ENCODE measurements at regions not wholly inside any gene's neighbourhood (a gene's known extent, or its start where the extent isn't known, plus 50 kb on each side); places are given as distances from the start of the nearest gene placed in this dataset.

DNA sequence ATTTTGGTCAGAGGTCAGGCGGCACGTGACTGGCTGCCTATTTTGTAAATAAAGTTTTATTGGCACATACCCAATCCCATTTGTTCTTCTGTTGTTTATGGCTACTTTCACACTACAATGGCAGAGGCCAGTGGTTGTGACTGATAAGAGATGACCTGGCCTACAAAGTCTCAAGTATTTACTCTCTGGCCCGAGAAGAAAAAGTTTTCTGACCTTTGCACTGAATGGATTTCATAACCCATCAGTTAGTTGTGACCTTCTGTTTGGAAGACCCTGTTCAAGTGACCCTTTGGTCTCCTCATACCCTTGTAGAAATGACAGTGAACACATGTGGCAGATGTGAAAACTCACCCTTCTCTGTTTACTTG, 121.4 kb upstream of the MGAT5 start:
- no peaks in the 10 kb centered on the region for H3K27me3 ChIP-seq (ENCODE audit: insufficient read depth, low read length, poor library complexity, severe bottlenecking)
- no peak overlapping the region for H3K4me3 ChIP-seq (ENCODE audit: low read length)
- POLR2A ChIA-PET, result no interaction called here
- peaks cover 5% of the 10 kb centered on the region for H3K36me3 ChIP-seq (ENCODE audit: insufficient read depth, low read length)
- no peak overlapping the region for H3K27ac ChIP-seq (ENCODE audit: low read depth, low read length)
- Mint-ChIP-seq H3K27me3 (no peaks in the 10 kb centered on the region), H3K27ac (peak overlapping the region in 1 of 8 donors; percentile 43), H3K4me1 (peaks cover 72 to 92% (median 81%) of the 10 kb centered on the region in 3 donors), H3K36me3 (peaks cover 3 to 25% (median 6%) of the 10 kb centered on the region in 3 donors), H3K9me3 (no peaks in the 10 kb centered on the region), H3K4me3 (no peak overlapping the region)
- H3K9me3 ChIP-seq (ENCODE audit: low read length), result no peaks in the 10 kb centered on the region
- no peak for DNase-seq
- CTCF ChIA-PET, result no interaction called here
- peaks cover 17% of the 10 kb centered on the region for H3K4me1 ChIP-seq (ENCODE audit: insufficient read depth, low read length)

DNA sequence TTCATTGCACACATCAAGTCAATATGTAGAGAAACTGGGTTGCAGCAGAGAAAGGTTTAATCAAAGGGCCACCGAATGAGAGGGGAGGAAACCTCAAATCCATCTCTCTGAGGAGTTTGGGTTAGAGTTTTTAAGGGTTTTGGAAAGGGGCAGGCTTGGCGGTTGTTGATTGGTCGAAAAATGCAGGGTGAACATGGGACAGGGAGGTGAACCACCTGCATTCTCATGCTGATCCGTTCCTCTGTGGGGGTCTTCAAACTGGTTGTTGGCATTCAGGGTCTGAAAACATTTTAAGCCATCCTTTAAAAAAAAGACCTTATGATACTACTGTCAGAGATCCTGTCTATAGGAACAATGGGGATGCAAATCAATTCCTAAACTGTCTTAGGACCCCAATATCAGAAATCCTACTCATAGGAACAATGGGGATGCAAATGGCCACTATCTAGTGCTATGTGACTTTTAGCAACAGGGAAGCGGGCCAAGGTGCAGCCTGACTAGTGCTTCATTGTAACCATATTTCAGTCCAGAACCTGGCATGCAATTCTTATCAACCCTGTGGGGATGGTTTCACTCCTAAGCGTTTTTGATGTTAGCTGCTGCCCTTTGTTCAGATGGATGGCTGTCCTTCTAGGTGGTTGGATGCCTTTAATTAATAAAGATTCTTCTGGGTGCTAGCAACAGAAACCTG, 120.1 kb upstream of the MGAT5 start:
- no peaks in the 10 kb centered on the region for H3K27me3 Mint-ChIP-seq
- peaks cover 3 to 27% (median 6%) of the 10 kb centered on the region in 3 donors for H3K36me3 Mint-ChIP-seq
- H3K9me3 ChIP-seq (ENCODE audit: low read length), result no peaks in the 10 kb centered on the region
- no peaks in the 10 kb centered on the region for H3K9me3 Mint-ChIP-seq
- ChIA-PET CTCF (interaction anchor here (1.0 to 2.1 kb wide), 5 partner anchors 12 to 112 kb away, joined by 3 to 5 read pairs (median 4); no protein-coding TSS in a partner anchor), POLR2A (no interaction called here)
- peaks cover 5% of the 10 kb centered on the region for H3K36me3 ChIP-seq (ENCODE audit: insufficient read depth, low read length)
- H3K27me3 ChIP-seq (ENCODE audit: insufficient read depth, low read length, poor library complexity, severe bottlenecking), result no peaks in the 10 kb centered on the region
- H3K4me3 ChIP-seq (ENCODE audit: low read length), result no peak overlapping the region
- peaks cover 74 to 92% (median 81%) of the 10 kb centered on the region in 3 donors for H3K4me1 Mint-ChIP-seq
- peaks cover 17% of the 10 kb centered on the region for H3K4me1 ChIP-seq (ENCODE audit: insufficient read depth, low read length)
- H3K4me3 Mint-ChIP-seq, result peak overlapping the region in 1 of 7 donors; percentile 20
- no peak overlapping the region for H3K27ac ChIP-seq (ENCODE audit: low read depth, low read length)
- DNase-seq, result no peak
- peak overlapping the region in 5 of 8 donors; percentile 7 to 55 (median 34) for H3K27ac Mint-ChIP-seq

DNA sequence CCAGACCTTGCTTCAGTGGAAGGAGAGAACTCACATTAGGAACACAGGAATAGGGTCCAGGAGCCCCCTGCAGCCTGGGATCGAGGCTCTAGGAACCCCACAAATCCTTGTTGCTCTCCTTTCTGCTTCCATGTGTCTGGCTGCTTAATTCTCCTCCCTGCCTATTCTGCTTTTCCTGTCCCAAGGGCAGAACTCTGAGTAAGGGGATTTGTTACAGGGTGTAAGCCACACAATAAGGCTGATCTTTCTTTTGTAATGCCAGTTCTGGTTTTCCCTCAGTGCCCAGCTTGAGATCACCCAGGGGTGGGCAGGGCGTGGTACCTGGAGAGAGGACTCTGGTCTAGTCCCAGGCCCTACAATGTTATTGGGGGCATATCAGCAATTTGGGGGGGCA, 119.6 kb upstream of the MGAT5 start:
- POLR2A ChIA-PET, result no interaction called here
- CTCF ChIA-PET, result interaction anchor here (1.1 to 2.1 kb wide), 4 partner anchors 13 to 111 kb away, joined by 3 to 5 read pairs (median 4); no protein-coding TSS in a partner anchor
- no peak for DNase-seq
- H3K27ac ChIP-seq (ENCODE audit: low read depth, low read length), result no peak overlapping the region
- H3K9me3 ChIP-seq (ENCODE audit: low read length), result no peaks in the 10 kb centered on the region
- peaks cover 5% of the 10 kb centered on the region for H3K36me3 ChIP-seq (ENCODE audit: insufficient read depth, low read length)
- no peaks in the 10 kb centered on the region for H3K9me3 Mint-ChIP-seq
- peak overlapping the region in 1 of 7 donors; percentile 20 for H3K4me3 Mint-ChIP-seq
- no peaks in the 10 kb centered on the region for H3K27me3 ChIP-seq (ENCODE audit: insufficient read depth, low read length, poor library complexity, severe bottlenecking)
- no peak overlapping the region for H3K4me3 ChIP-seq (ENCODE audit: low read length)
- H3K27ac Mint-ChIP-seq, result peak overlapping the region in 4 of 8 donors; percentile 11 to 47 (median 32)
- H3K4me1 Mint-ChIP-seq, result peaks cover 74 to 92% (median 81%) of the 10 kb centered on the region in 3 donors
- peaks cover 3 to 29% (median 6%) of the 10 kb centered on the region in 3 donors for H3K36me3 Mint-ChIP-seq
- no peaks in the 10 kb centered on the region for H3K27me3 Mint-ChIP-seq
- H3K4me1 ChIP-seq (ENCODE audit: insufficient read depth, low read length), result peaks cover 17% of the 10 kb centered on the region

DNA sequence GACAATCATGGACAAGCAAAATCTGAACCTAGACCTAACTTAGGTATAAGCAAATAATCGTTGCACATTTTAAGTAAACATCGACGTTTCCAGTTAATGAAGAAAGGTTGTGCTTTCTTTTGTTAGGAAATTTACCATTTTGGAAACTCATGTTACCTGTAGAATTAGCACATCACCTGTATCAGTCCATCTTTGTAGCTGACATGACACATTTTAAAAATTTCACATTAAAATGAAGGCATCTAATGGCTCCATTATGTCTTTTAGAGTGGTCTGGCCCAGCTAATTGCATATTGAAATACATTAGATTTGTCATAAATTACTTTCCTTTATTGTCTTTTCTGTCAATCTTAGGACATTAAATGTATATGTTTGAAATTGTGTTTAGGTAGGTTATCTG, 119.0 kb upstream of the MGAT5 start:
- no peaks in the 10 kb centered on the region for H3K9me3 Mint-ChIP-seq
- ChIA-PET POLR2A (no interaction called here), CTCF (interaction anchor here (1.1 to 2.1 kb wide), 3 partner anchors 13 to 111 kb away, joined by 3 to 5 read pairs (median 4); no protein-coding TSS in a partner anchor)
- H3K27ac ChIP-seq (ENCODE audit: low read depth, low read length), result no peak overlapping the region
- peaks cover 3 to 30% (median 6%) of the 10 kb centered on the region in 3 donors for H3K36me3 Mint-ChIP-seq
- no peak overlapping the region for H3K4me3 Mint-ChIP-seq
- no peak overlapping the region for H3K4me3 ChIP-seq (ENCODE audit: low read length)
- H3K4me1 Mint-ChIP-seq, result peaks cover 77 to 94% (median 83%) of the 10 kb centered on the region in 3 donors
- no peak for DNase-seq
- H3K27me3 ChIP-seq (ENCODE audit: insufficient read depth, low read length, poor library complexity, severe bottlenecking), result no peaks in the 10 kb centered on the region
- H3K9me3 ChIP-seq (ENCODE audit: low read length), result no peaks in the 10 kb centered on the region
- H3K4me1 ChIP-seq (ENCODE audit: insufficient read depth, low read length), result peaks cover 22% of the 10 kb centered on the region
- no peaks in the 10 kb centered on the region for H3K27me3 Mint-ChIP-seq
- no peak overlapping the region for H3K27ac Mint-ChIP-seq
- peaks cover 5% of the 10 kb centered on the region for H3K36me3 ChIP-seq (ENCODE audit: insufficient read depth, low read length)

DNA sequence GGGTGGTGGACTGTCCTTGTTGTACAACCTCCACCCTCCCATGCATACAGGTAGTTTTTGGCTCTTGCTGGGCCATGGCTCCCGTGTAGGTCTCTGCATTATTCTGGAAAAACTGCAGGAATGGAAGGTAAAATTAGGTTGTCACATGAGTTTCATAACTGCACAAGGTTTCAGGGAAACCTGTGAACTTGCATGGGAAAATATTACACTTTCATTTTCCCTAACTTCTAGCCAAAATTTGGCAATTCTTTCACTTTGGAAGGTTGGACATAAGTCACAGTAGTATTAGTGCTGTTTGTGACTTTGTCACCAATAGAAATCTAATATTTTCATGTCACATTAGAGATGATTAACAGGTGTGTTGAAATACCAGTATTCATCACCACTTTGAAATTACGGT, 118.1 kb upstream of the MGAT5 start:
- H3K27me3 Mint-ChIP-seq, result no peaks in the 10 kb centered on the region
- POLR2A ChIA-PET, result interaction anchor here (1.2 kb wide), 1 partner anchor 66 kb away, joined by 3 read pairs; no protein-coding TSS in a partner anchor
- peaks cover 84 to 98% (median 87%) of the 10 kb centered on the region in 3 donors for H3K4me1 Mint-ChIP-seq
- no peak for DNase-seq
- H3K27ac ChIP-seq (ENCODE audit: low read depth, low read length), result no peak overlapping the region
- H3K9me3 ChIP-seq (ENCODE audit: low read length), result no peaks in the 10 kb centered on the region
- no peak overlapping the region for H3K4me3 ChIP-seq (ENCODE audit: low read length)
- peaks cover 2 to 28% (median 3%) of the 10 kb centered on the region in 3 donors for H3K36me3 Mint-ChIP-seq
- H3K4me3 Mint-ChIP-seq, result peak overlapping the region in 3 of 7 donors; percentile 12 to 84 (median 41)
- H3K27me3 ChIP-seq (ENCODE audit: insufficient read depth, low read length, poor library complexity, severe bottlenecking), result no peaks in the 10 kb centered on the region
- peaks cover 32% of the 10 kb centered on the region for H3K4me1 ChIP-seq (ENCODE audit: insufficient read depth, low read length)
- H3K27ac Mint-ChIP-seq, result peak overlapping the region in 1 of 8 donors; percentile 68
- no peaks in the 10 kb centered on the region for H3K9me3 Mint-ChIP-seq
- CTCF ChIA-PET, result interaction anchor here (1.3 kb wide), 1 partner anchor 19 kb away, joined by 3 read pairs; no protein-coding TSS in a partner anchor
- peaks cover 5% of the 10 kb centered on the region for H3K36me3 ChIP-seq (ENCODE audit: insufficient read depth, low read length)

DNA sequence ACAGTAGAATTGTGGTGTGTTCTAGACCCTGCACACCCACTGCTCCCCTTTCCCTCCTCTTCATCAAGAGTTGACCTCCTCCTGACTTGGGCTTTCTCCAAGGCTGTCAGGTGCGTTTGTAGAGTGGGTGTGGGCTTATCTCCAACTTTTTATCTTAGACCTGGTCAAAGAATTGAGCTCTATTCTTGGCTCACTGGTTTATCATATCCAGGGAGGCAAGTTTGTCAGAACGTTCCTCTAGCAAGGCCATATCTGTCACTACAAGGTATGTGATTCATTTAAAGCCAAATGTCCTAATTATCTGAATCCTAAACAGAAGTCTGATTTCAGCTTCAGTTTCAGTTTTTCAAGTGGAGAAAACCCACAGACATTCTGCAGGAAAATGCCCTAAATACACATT, 117.1 kb upstream of the MGAT5 start:
- Mint-ChIP-seq H3K27ac (peak overlapping the region in 5 of 8 donors; percentile 47 to 80 (median 53)), H3K4me3 (peak overlapping the region in 5 of 7 donors; percentile 32 to 63 (median 52)), H3K9me3 (no peaks in the 10 kb centered on the region), H3K4me1 (peaks cover 89 to 98% (median 94%) of the 10 kb centered on the region in 3 donors), H3K27me3 (peaks cover 0 to 1% of the 10 kb centered on the region in 2 donors), H3K36me3 (peaks cover 0 to 21% (median under 1%) of the 10 kb centered on the region in 3 donors)
- H3K27ac ChIP-seq (ENCODE audit: low read depth, low read length), result no peak overlapping the region
- ChIA-PET POLR2A (interaction anchor here (1.0 to 1.2 kb wide), 2 partner anchors 14 to 65 kb away, joined by 3 to 4 read pairs; no protein-coding TSS in a partner anchor), CTCF (interaction anchor here (1.0 to 1.3 kb wide), 2 partner anchors 20 to 109 kb away, joined by 3 read pairs; no protein-coding TSS in a partner anchor)
- H3K4me1 ChIP-seq (ENCODE audit: insufficient read depth, low read length), result peaks cover 39% of the 10 kb centered on the region
- H3K9me3 ChIP-seq (ENCODE audit: low read length), result no peaks in the 10 kb centered on the region
- H3K36me3 ChIP-seq (ENCODE audit: insufficient read depth, low read length), result no peaks in the 10 kb centered on the region
- no peak overlapping the region for H3K4me3 ChIP-seq (ENCODE audit: low read length)
- H3K27me3 ChIP-seq (ENCODE audit: insufficient read depth, low read length, poor library complexity, severe bottlenecking), result no peaks in the 10 kb centered on the region
- DNase-seq, result no peak

DNA sequence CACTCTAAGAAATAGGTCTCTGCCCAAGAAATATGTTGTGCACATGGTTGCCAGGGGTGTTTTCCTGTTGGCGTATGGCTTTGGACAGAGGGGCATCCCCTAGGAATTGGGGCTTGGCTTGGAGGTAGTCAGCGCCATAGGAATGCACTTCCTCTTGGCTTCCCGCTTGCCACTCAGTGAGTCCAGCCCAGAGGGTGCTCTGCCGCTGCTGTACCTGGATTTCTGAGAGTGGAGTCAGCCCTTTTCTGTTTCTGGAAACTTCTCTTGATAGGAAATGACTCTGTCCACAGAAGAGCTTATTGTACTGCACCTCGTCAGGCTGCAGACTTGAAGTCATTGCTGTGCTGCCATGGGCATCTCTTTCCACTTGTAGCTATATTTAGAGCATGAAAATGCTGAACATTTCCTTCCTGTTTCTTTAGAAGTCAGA, 116.7 kb upstream of the MGAT5 start:
- H3K27me3 Mint-ChIP-seq, result peaks cover 0 to 2% of the 10 kb centered on the region in 2 donors
- Histone ChIP-seq H3K36me3 (ENCODE audit: insufficient read depth, low read length) (no peaks in the 10 kb centered on the region), H3K27ac (ENCODE audit: low read depth, low read length) (no peak overlapping the region), H3K4me3 (ENCODE audit: low read length) (no peak overlapping the region), H3K9me3 (ENCODE audit: low read length) (no peaks in the 10 kb centered on the region), H3K4me1 (ENCODE audit: insufficient read depth, low read length) (peaks cover 43% of the 10 kb centered on the region), H3K27me3 (ENCODE audit: insufficient read depth, low read length, poor library complexity, severe bottlenecking) (no peaks in the 10 kb centered on the region)
- ChIA-PET CTCF (interaction anchor here (1.0 kb wide), 1 partner anchor 108 kb away, joined by 3 read pairs; no protein-coding TSS in a partner anchor), POLR2A (interaction anchor here (1.0 to 1.2 kb wide), 2 partner anchors 15 to 65 kb away, joined by 3 to 4 read pairs; no protein-coding TSS in a partner anchor)
- no peaks in the 10 kb centered on the region for H3K9me3 Mint-ChIP-seq
- H3K4me3 Mint-ChIP-seq, result peak overlapping the region in 4 of 7 donors; percentile 25 to 63 (median 48)
- no peak for DNase-seq
- H3K27ac Mint-ChIP-seq, result peak overlapping the region in 4 of 8 donors; percentile 19 to 76 (median 45)
- H3K4me1 Mint-ChIP-seq, result peaks cover 89 to 98% (median 94%) of the 10 kb centered on the region in 3 donors
- peaks cover 0 to 21% (median 0%) of the 10 kb centered on the region in 3 donors for H3K36me3 Mint-ChIP-seq

DNA sequence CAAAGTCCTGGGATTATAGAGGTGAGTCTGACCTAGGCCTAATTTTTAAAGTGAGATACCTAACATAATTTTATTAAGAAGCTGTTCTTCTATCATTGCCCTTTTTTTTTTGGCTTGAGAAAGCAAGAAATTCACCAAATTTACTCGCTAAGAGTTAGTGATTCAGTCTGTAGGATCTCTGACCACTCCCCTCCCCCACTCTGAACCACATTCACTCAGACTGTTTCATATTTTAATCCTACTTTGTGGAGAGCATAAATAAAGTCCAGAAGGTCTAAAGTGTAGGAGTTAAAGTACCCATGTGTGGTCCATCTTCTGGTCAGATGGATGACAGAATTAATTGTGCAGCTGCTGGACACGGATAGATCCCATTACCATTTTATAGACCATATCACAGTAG, 115.8 kb upstream of the MGAT5 start:
- ChIA-PET POLR2A (no interaction called here), CTCF (interaction anchor here (0.7 kb wide), 1 partner anchor 11 kb away, joined by 3 read pairs; no protein-coding TSS in a partner anchor)
- H3K4me3 ChIP-seq (ENCODE audit: low read length), result no peak overlapping the region
- H3K4me1 ChIP-seq (ENCODE audit: insufficient read depth, low read length), result peaks cover 48% of the 10 kb centered on the region
- no peaks in the 10 kb centered on the region for H3K9me3 ChIP-seq (ENCODE audit: low read length)
- H3K9me3 Mint-ChIP-seq, result no peaks in the 10 kb centered on the region
- peaks cover 0 to 2% of the 10 kb centered on the region in 2 donors for H3K27me3 Mint-ChIP-seq
- H3K36me3 ChIP-seq (ENCODE audit: insufficient read depth, low read length), result no peaks in the 10 kb centered on the region
- H3K36me3 Mint-ChIP-seq, result peaks cover 0 to 25% (median 3%) of the 10 kb centered on the region in 3 donors
- no peak overlapping the region for H3K4me3 Mint-ChIP-seq
- H3K4me1 Mint-ChIP-seq, result peaks cover 90 to 98% (median 95%) of the 10 kb centered on the region in 3 donors
- H3K27me3 ChIP-seq (ENCODE audit: insufficient read depth, low read length, poor library complexity, severe bottlenecking), result no peaks in the 10 kb centered on the region
- no peak overlapping the region for H3K27ac ChIP-seq (ENCODE audit: low read depth, low read length)
- H3K27ac Mint-ChIP-seq, result peak overlapping the region in 5 of 8 donors; percentile 12 to 71 (median 41)
- no peak for DNase-seq
